Stimulated activated naive CD8-positive, alpha-beta T cell treated with anti-CD3 and anti-CD28 coated beads, Interleukin-15, amount 100 ng/mL, for 72 hours (primary cell): ENCODE measurements at regions not wholly inside any gene's neighbourhood (a gene's known extent, or its start where the extent isn't known, plus 50 kb on each side); places are given as distances from the start of the nearest gene placed in this dataset.
"Not testable (repeated sequence)": the region's sequence is repeated elsewhere in the genome, so short reads cannot be mapped to it uniquely, and the experiment has no call there.

Experiments
- ATAC-seq: fragments of 150-1000 bp; cut with Tn5 transposase; 2 replicates; pipeline ENCODE4 v1.10.0; 2021; ENCODE audit warnings: mild to moderate bottlenecking, moderate library complexity
- DNase-seq, 2 donors: peaks; one replicate each; pipeline ENCODE4 v3.0.0; 2021 to 2022
- H3K27ac Mint-ChIP-seq, 2 donors: one replicate each; pipeline ENCODE4 v1.8.0; 2022; ENCODE audit warnings: mild to moderate bottlenecking in 2 of 2, mixed read lengths in 2 of 2, moderate library complexity in 2 of 2
- H3K27me3 Mint-ChIP-seq: one replicate; pipeline ENCODE4 v1.8.0; 2022; ENCODE audit warnings: mixed read lengths
- H3K4me1 Mint-ChIP-seq: one replicate; pipeline ENCODE4 v1.8.0; 2022; ENCODE audit warnings: mild to moderate bottlenecking, mixed read lengths
- H3K4me3 Mint-ChIP-seq, 2 donors: one replicate each; pipeline ENCODE4 v1.8.0; 2022; ENCODE audit warnings: mild to moderate bottlenecking in 2 of 2, mixed read lengths in 2 of 2, moderate library complexity in 1 of 2
- H3K9me3 Mint-ChIP-seq, 2 donors: one replicate each; pipeline ENCODE4 v1.8.0; 2022; ENCODE audit warnings: mixed read lengths in 2 of 2

GRCh38 chr4:118591339-118592046, 93.7 kb upstream of the METTL14 start:
- not testable (repeated sequence) for H3K9me3 Mint-ChIP-seq, H3K27me3 Mint-ChIP-seq
- Mint-ChIP-seq H3K4me3 (peak overlapping the region; percentile 86 to 94), H3K4me1 (peaks cover 13% of the 10 kb centered on the region), H3K27ac (peak overlapping the region; percentile 96 to 98)
- ATAC-seq: peak; percentile 98
- DNase-seq: peak; percentile 96 to 97

- not testable (repeated sequence) for H3K27me3 Mint-ChIP-seq, DNase-seq, ATAC-seq, H3K4me3 Mint-ChIP-seq, H3K27ac Mint-ChIP-seq, H3K9me3 Mint-ChIP-seq
- H3K4me1 Mint-ChIP-seq: peaks cover 13% of the 10 kb centered on the region
Measured at GRCh38 chr4:118592289-118592688, 92.9 kb upstream of the METTL14 start.

GRCh38 chr4:118595883-118596282, 89.3 kb upstream of the METTL14 start:
- not testable (repeated sequence) for H3K4me3 Mint-ChIP-seq, H3K9me3 Mint-ChIP-seq, H3K27me3 Mint-ChIP-seq, DNase-seq, ATAC-seq, H3K27ac Mint-ChIP-seq, H3K4me1 Mint-ChIP-seq

- not testable (repeated sequence) for H3K27me3 Mint-ChIP-seq, DNase-seq, H3K27ac Mint-ChIP-seq, ATAC-seq, H3K4me3 Mint-ChIP-seq, H3K9me3 Mint-ChIP-seq
- H3K4me1 Mint-ChIP-seq: peaks cover 13% of the 10 kb centered on the region
Measured at GRCh38 chr4:118625097-118625496, 60.1 kb upstream of the METTL14 start.

GRCh38 chr4:118629697-118630096, 55.5 kb upstream of the METTL14 start:
- not testable (repeated sequence) for ATAC-seq, DNase-seq, H3K4me3 Mint-ChIP-seq, H3K9me3 Mint-ChIP-seq, H3K27me3 Mint-ChIP-seq
- Mint-ChIP-seq H3K4me1 (peaks cover 13% of the 10 kb centered on the region), H3K27ac (peak overlapping the region; percentile 93 to 96)

- ATAC-seq, DNase-seq, H3K27me3 Mint-ChIP-seq, H3K4me3 Mint-ChIP-seq, H3K9me3 Mint-ChIP-seq: not testable (repeated sequence)
- Mint-ChIP-seq H3K4me1 (peaks cover 13% of the 10 kb centered on the region), H3K27ac (peak overlapping the region in 1 of 2 donors; percentile 29)
Measured at GRCh38 chr4:118630897-118631296, 54.3 kb upstream of the METTL14 start.

- not testable (repeated sequence) for H3K27me3 Mint-ChIP-seq, H3K4me3 Mint-ChIP-seq, ATAC-seq, DNase-seq, H3K9me3 Mint-ChIP-seq
- Mint-ChIP-seq H3K4me1 (peaks cover 13% of the 10 kb centered on the region), H3K27ac (peak overlapping the region in 1 of 2 donors; percentile 55)
Measured at GRCh38 chr4:118631321-118632050, 53.7 kb upstream of the METTL14 start.

GRCh38 chr4:118633476-118633875, 51.7 kb upstream of the METTL14 start:
- not testable (repeated sequence) for H3K9me3 Mint-ChIP-seq, H3K4me3 Mint-ChIP-seq, H3K27me3 Mint-ChIP-seq, DNase-seq, ATAC-seq, H3K27ac Mint-ChIP-seq
- H3K4me1 Mint-ChIP-seq: peaks cover 13% of the 10 kb centered on the region

- not testable (repeated sequence) for H3K4me1 Mint-ChIP-seq, H3K27ac Mint-ChIP-seq, ATAC-seq, H3K4me3 Mint-ChIP-seq, H3K27me3 Mint-ChIP-seq, DNase-seq, H3K9me3 Mint-ChIP-seq
Measured at GRCh38 chr4:118634126-118634875, 50.9 kb upstream of the METTL14 start.
